SU-DHL-6 (cell line): ENCODE measurements at regions not wholly inside any gene's neighbourhood (a gene's known extent, or its start where the extent isn't known, plus 50 kb on each side); places are given as distances from the start of the nearest gene placed in this dataset.

Experiments
- CTCF ChIP-seq: fragments of 200-600 bp; sonication (generic); IDR thresholded peaks from one replicate; pipeline ENCODE4 v1.5.1; 2017; ENCODE audit warnings: antibody characterized with exemption, mild to moderate bottlenecking, low read length, moderate library complexity; ENCODE audit not compliant: insufficient read depth, poor library complexity, severe bottlenecking
- EZH2phosphoT487 ChIP-seq: fragments of 200-600 bp; sonication (generic), shearing (Covaris generic); conservative IDR thresholded peaks from 2 replicates; pipeline ENCODE4 v1.6.1; 2018; ENCODE audit warnings: mild to moderate bottlenecking, antibody characterized with exemption, low read length, moderate library complexity, mixed read lengths

GRCh38 chr3:67077656-67078055 is 79.5 kb downstream of the KBTBD8 start:
- no peak for TF ChIP-seq CTCF
- TF ChIP-seq EZH2phosphoT487, result no peak
